ENCODE measurements at regions not wholly inside any gene's neighbourhood (a gene's known extent, or its start where the extent isn't known, plus 50 kb on each side); places are given as distances from the start of the nearest gene placed in this dataset.

DNA sequence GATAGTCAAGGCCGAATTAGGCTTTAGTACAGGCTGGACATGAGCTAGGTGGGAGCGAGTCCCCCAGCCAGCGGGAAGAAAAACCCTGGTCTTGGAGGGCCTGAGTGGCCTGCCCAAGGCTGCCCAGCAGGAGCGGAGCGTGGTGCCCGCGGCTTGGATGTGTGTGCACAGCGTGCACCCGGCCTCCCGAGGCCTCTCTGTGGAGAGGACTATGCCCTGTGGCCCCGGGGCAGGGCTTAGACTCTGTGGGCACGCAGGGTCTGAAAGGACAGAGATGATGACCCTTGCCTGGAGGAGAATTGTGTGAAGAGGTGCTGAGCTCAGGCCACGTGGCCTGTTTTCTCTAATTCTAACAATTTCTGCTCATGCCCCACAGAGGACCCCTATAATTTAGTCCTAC lies 124.6 kb upstream of the IQSEC1 start:
- H3K4me1 ChIP-seq (ENCODE audit: control insufficient read depth, insufficient read depth, low read length), result no peaks in the 10 kb centered on the region; the same call in 1 of the 2 replicates
- H3K4me3 ChIP-seq (ENCODE audit: insufficient read depth, low read depth, low read length), result no peak overlapping the region
- no peak for DNase-seq
- in situ Hi-C loops (cut with MboI; ENCODE audit: low sequenced_read_pairs), result no loop called here
- H4K8ac ChIP-seq (ENCODE audit: low read depth in 2 of 2, low read length in 2 of 2), result no peak overlapping the region
- H4K91ac ChIP-seq (ENCODE audit: insufficient read depth, low read depth, low read length), result no peak overlapping the region
- no peaks in the 10 kb centered on the region for H3K79me1 ChIP-seq (ENCODE audit: low read depth in 1 of 2, low read length in 2 of 2)
- no peak overlapping the region for H2AK5ac ChIP-seq (ENCODE audit: low read depth, low read length)
- TF ChIP-seq CHD1 (IDR thresholded peaks at IDR 0.05; ENCODE audit: low read depth, low read length), result no peak
- no peak for TF ChIP-seq RCOR1 (IDR thresholded peaks at IDR 0.05; ENCODE audit: insufficient replicate concordance, low read length)
- no TSS peak for BruUV-seq (replicated peaks)
- 76% methylated on average over 5 of the region's 13 CpGs; no CpG with 5 or more reads in 1 of the 2 experiments for WGBS, 2 experiments (ENCODE audit: extremely low coverage in 2 of 2, insufficient read length in 1 of 2)
- H3K27me3 ChIP-seq (ENCODE audit: control insufficient read depth, insufficient read depth, low read length), result peaks cover 15% of the 10 kb centered on the region
- no peak overlapping the region for H3K18ac ChIP-seq (ENCODE audit: low read depth, low read length)
- H3K27ac ChIP-seq (ENCODE audit: insufficient read depth, low read length), result no peak overlapping the region
- intact Hi-C loops (cut with micrococcal nuclease), result no loop called here
- ATAC-seq (ENCODE audit: low read depth), result no peak
- no peak overlapping the region for H2BK15ac ChIP-seq (ENCODE audit: low read depth, low read length)
- H2AFZ ChIP-seq (replicated peaks; ENCODE audit: low read length, poor library complexity), result no peak overlapping the region
- H3K36me3 ChIP-seq (ENCODE audit: control insufficient read depth, insufficient read depth, low read length), result no peaks in the 10 kb centered on the region
- no peak overlapping the region for H3K56ac ChIP-seq (ENCODE audit: extremely low read depth, insufficient read depth, low read length)
- H3K4ac ChIP-seq (ENCODE audit: low read depth, low read length), result no peak overlapping the region
- no peaks in the 10 kb centered on the region; the same call in 1 of the 2 replicates for H4K20me1 ChIP-seq (ENCODE audit: insufficient read depth, low read length)
- ChIA-PET POLR2A (ENCODE audit: unreplicated experiment) (no interaction called here), CTCF (no interaction called here)
- H3K9me3 ChIP-seq (ENCODE audit: control insufficient read depth, insufficient read depth, low read length), result no peaks in the 10 kb centered on the region
- no peak overlapping the region for H3K14ac ChIP-seq (replicated peaks; ENCODE audit: low read depth, low read length)
- dilution Hi-C loops (cut with HindIII; ENCODE audit: low sequenced_read_pairs, unreplicated experiment), result no loop called here
- H2AK9ac ChIP-seq (replicated peaks; ENCODE audit: low read depth, low read length, poor library complexity), result no peak overlapping the region
- H3K9ac ChIP-seq (ENCODE audit: low read depth, low read length), result no peak overlapping the region
- H2BK20ac ChIP-seq (ENCODE audit: low read depth, low read length), result no peak overlapping the region
- H3K9me1 ChIP-seq (ENCODE audit: insufficient read depth, low read length), result no peaks in the 10 kb centered on the region
- no peak overlapping the region for H2BK5ac ChIP-seq (ENCODE audit: low read depth, low read length, poor library complexity, severe bottlenecking)
- no peak overlapping the region for H3K23ac ChIP-seq (ENCODE audit: low read depth, low read length)
- H2BK120ac ChIP-seq (ENCODE audit: low read depth, low read length), result no peak overlapping the region
- no peak overlapping the region for H3K4me2 ChIP-seq (ENCODE audit: low read depth, low read length)
- no peak overlapping the region for H4K5ac ChIP-seq (ENCODE audit: low read depth, low read length)
